Stimulated activated CD4-positive, alpha-beta T cell treated with anti-CD3 and anti-CD28 coated beads, Interleukin-1b, Interleukin-23, amount 100 ng/mL, for 24 hours (primary cell): ENCODE measurements at regions not wholly inside any gene's neighbourhood (a gene's known extent, or its start where the extent isn't known, plus 50 kb on each side); places are given as distances from the start of the nearest gene placed in this dataset.

ENCODE experiments used
- DNase-seq, 4 experiments: peaks; one replicate each; pipeline ENCODE4 v3.0.0-alpha.2; 2020; ENCODE audit warnings: low read depth in 4 of 4, low spot score in 1 of 4

GRCh38 chr2:136062066-136062837 is 55.7 kb downstream of the CXCR4 start:
- DNase-seq, result no peak

DNA sequence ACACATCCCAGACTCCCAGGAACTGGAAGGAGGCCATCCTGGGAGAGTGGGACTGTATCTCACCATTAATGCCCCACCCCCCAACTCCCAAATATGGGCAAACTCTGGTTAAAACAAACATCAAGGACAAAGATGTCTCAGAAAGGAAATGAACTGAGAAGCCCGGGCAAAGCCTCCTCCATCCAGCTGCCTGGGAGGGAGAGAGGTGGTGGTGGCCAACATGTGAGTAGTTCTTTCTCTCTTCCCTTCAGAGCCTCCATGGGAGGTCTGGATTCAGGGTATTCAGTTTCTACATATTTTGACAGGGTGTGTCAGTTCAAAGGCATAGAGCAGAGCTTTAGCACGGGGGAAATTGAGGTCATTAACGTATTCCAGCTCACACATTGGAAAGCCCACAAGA is 57.5 kb downstream of the CXCR4 start:
- DNase-seq, result no peak

GRCh38 chr2:136059036-136059472 is 58.9 kb downstream of the CXCR4 start:
- no peak for DNase-seq

GRCh38 chr2:136058262-136058661 is 59.7 kb downstream of the CXCR4 start:
- DNase-seq, result no peak

DNA sequence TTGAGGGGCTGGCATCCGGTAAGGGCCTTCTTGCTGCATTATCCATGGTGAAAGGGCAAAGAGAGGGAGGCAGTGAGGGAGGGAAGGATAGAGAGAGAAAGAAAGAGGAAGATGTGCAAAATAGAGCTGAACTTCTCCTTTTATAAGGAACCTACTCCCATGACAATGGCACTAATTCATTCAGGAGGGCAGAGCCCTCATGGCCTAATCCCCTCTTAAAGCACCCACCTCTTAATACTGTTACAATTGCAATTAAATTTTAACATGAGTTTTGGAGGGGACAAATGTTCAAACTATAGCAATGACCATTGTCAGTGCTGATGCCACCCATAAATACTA is 60.2 kb downstream of the CXCR4 start:
- no peak for DNase-seq

- DNase-seq, result peak in 1 of 4 experiments; percentile 19
These were observed 60.7 kb downstream of the CXCR4 start for GRCh38 chr2:136057023-136057801.

DNA sequence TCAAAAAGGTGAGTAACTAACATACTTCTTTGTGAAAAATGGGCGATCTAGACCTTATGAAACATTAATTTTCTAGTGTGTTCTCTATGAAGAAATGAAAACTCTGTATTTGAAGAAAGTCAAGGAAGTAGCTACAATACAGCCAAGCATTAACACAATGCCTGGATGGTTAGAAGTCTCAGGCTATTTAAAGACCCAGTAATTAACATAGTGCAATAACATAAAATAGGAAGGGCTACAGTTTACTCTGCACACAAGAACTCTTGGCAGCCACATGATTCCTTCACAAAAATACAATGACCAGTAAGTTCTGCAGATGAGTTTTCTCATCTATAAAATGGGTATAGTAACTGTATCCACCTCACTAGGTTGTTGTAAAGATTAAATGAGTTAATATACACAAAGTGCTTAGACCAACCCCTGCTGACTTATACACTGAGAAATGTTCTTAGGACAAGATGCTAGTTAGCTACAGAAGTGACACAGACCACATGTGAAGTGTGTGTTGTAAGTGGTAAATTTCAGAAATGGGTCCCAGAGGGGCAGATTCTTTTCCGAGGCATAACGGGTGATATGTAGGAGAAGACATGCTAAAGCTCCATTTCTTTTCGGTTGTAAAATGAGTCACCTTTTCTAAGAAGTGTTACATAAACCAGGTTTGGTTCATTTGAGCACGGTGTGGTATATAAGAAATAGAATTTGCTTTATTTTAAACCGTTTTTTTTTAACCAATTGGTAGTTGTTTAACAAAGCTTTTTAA is 61.8 kb downstream of the CXCR4 start:
- no peak for DNase-seq

DNA sequence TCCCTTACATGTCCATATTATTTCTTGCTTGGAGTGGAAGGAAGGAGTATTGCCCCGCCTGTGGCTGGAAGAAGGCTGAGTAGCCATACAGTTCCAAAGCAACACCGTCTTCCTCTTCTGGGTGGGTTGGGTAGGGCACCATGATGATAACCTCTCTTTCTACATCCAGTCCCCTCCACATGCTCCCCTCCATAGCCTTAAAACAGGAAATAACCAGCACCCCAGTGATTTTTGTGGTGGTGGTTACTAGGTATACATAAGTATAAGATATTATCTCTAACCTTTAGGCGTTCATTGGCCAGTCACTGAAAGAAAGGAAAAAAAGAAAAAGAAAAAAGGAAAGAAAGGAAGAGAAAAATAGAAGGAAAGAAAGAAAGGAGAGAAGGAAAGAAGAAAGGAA is 63.1 kb downstream of the CXCR4 start:
- no peak for DNase-seq

DNA sequence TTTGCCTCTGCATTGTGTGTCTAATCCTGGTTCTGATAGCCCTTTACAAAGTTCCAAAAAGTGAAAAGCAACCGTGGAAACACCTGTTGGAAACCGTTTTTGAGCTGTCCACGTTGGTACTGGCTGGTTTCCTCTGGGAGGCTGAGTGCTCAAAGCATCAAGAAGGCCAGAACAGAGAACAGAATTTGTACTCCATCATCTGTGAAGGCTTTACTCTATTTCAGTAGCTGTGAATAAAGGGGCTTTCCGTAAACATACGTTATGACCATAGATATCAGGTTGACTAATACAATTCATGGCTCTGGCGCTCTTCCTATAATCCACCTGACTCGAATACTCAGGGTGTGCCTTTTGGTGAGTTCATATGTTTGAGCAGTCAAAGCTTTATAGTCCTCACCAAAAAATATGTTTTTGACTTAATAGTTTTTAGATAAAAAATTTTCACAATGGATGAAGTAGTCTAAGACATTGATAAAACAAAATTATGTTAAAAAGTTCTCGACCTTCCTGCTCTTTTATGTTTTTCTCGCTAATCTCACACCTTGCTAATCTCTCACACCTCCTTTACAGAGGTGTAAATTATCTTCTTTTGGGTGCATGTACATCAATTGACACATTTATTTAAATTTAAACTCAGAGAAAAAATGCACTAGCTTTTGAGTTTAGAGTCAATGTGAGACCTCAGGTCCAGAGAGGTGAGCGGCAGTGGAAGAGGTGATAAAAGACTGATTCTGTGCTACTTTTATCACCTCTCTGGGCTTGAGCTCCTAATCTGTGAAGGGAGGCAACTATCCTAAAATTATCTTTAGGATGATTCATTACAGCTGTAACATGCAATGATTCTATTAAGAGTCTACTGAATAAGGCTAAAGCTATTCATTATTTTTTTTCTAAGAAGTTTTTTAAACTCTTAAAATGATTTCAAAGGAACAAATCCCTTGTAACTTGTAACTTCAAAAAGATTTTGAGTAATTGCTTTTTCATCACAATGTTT is 65.3 kb downstream of the CXCR4 start:
- DNase-seq, result no peak

DNA sequence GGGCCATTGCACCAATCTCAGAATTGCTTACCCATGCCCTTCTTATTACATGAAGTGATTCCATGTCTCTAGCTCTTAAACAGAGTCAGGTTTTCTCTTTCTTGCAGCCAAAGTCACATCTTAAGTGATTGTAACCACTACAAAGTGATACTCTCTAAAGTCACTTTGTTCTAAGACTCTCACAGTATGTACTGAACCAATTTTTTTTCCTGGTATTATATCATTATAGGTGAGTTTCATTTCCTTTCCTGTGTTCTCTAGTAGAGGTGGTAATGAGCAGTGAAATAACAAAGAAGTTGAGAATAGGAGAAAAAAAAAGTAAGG is 66.3 kb upstream of the DARS1 start:
- DNase-seq, result no peak

- DNase-seq, result no peak
These were observed 65.7 kb upstream of the DARS1 start for GRCh38 chr2:136051001-136051724.

DNA sequence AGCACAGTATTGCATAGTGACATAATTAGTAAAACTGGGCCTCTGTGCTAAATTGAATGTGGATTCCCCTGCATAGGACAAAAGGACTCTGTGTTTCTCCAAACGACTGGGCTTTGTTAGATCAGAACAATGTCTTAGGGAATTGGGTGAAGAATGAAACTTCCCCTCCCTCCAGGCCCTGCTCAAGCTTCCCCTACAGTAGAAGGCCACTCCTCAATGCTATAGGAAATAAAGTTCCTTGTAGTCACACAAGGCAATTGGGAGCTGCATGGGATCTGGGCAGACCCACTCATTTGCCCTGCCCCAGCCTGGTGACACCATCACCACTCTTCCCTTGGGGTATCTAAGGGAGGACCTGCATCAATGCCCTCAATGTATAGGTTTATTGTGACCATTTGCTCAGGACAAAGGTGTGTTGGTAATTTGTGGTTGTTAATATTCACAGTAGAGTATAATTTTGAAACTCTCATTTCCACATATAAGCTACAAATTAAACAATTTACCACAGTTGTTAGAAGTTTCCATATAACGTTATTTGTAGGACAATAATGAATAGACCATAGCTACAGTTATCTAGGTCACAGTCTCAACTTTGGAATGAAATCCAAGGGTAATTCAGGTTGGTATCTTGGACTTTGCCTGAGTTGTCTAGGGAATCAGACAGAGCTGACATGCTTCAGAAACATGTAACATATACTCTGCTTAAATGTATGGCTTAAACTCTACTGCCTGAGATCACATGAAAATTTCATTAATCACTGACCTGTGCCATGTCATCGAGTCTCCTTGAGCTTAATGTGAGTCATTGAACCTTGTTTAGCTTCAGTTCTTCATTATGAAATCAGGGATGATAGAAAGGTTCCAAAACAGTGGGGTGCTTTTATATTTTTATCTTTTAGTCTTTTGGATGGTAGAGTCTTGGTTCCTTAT is 64.8 kb upstream of the DARS1 start:
- DNase-seq, result no peak

DNA sequence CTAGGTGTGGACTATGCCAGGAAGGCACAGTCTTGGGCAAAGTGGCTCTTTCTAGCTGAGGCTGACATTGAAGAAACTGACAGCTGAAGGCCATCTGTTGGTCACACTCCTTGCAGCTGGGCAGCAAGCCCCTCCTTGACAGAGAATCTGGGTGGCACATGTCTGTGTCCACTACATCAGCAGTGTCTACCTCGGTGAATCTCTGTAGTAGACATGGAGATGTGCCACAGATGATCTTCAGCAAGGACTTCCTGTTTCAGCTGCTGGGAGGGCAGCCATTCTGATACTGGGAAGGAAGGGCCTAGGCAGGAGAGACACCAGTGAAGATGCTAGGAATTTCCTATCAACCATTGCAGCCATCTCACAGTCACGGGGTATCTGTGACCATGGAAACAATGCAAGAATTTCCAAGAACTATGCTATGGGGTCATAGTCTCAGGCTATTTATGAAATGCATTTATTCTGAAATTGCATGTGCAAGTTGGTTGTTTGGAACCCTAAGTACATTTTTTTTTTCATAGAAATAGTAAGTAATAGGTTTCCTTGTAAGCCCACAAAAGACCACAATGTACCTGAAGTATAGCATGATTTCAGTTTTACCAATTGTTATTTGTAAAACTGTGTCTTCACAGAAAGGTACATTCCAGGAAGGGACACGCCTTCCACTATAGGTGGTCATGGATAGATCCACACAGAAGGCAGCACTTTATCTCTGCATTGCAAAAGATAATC is 63.8 kb upstream of the DARS1 start:
- DNase-seq, result no peak

DNA sequence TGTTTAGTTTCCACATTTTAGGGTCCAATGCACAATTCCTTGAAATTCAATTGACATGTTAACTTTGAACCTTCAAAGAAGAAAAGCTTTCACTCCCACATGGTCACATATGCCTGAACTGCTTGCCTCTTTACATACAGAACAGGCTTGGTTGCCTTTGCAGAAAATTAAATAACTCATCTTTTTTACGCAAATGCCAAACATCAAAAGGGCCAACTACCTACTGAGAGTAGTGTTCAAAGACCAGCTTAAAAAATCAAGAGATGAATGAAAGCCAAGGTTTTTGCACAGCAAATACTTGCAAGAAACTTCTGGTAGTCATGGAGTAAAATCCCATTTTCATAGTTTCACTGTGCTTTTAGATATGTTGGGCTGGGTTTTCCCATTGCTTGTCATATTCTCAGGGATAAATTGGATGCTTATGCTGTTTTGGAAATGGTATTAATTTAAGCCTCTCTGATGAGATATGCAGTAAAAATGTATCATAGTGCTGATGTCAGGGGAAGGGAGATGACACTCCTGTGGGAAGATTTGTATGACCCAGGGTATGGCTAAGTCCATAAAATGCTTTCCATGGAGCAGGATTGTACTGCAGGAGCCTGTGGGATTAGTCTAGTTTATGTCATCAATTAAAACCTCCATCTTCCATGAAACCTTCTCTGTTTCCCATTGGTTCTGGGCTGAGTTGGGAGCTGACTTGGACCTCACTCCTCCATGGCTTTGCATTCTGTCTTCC is 60.6 kb upstream of the DARS1 start:
- no peak for DNase-seq

DNA sequence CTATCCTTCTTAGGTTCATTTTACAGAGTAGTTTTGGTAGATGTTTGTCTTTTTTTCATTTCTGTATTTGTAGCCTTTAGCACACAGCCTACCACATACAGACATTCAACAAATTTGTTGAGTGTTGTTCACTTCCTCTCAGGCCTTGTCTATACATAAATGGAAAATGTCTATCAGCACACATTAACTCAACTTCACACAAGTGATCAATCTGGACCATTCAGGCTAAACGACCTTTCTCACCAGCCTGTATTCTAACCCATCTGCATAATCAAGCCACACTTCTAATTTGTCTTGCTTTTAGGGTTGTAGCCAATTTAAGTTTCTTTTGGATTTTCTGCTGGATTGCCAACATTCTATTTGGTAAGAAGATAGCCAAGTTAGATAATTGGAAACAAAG is 59.9 kb upstream of the DARS1 start:
- DNase-seq, result no peak
